ENCODE measurements at regions not wholly inside any gene's neighbourhood (a gene's known extent, or its start where the extent isn't known, plus 50 kb on each side); places are given as distances from the start of the nearest gene placed in this dataset.

- Histone ChIP-seq H3K9me2 (ENCODE audit: insufficient read depth) (no peaks in the 10 kb centered on the region), H3K4me2 (ENCODE audit: low read length) (no peak overlapping the region), H3K79me2 (ENCODE audit: insufficient read depth, low read length) (no peaks in the 10 kb centered on the region), H3K9me3 (ENCODE audit: control insufficient read depth in 1 of 2, insufficient read depth in 1 of 2, low read depth in 1 of 2, low read length in 2 of 2) (no peaks in the 10 kb centered on the region), H3K27me3 (ENCODE audit: insufficient read depth, low read length) (peaks cover 5% of the 10 kb centered on the region; the same call in 1 of the 2 replicates), H3K9ac (ENCODE audit: low read length) (no peak overlapping the region), H3K36me3 (ENCODE audit: control insufficient read depth in 1 of 2, insufficient read depth in 2 of 2, low read length in 2 of 2) (no peaks in the 10 kb centered on the region), H2AFZ (ENCODE audit: low read depth, low read length, poor library complexity, severe bottlenecking) (no peak overlapping the region), H4K20me1 (ENCODE audit: insufficient read depth) (no peaks in the 10 kb centered on the region; the same call in 1 of the 2 replicates), H3K4me1 (ENCODE audit: control insufficient read depth in 1 of 2, insufficient read depth in 2 of 2, low read length in 2 of 2) (no peaks in the 10 kb centered on the region), H3K4me3 (replicated peaks in 1 of 2; ENCODE audit: low read depth in 1 of 2, low read length in 2 of 2) (no peak overlapping the region), H3K27ac (ENCODE audit: low read depth, low read length) (no peak overlapping the region)
- DNase-seq (ENCODE audit: low read depth, low spot score) (no peak), ATAC-seq (no peak)
- intact Hi-C loops (cut with micrococcal nuclease) = no loop called here
- ChIA-PET CTCF (no interaction called here), RAD21 (ENCODE audit: low non-redundant PET in 1 of 2, low total read pairs in 2 of 2, uncharacterized antibody in 2 of 2, unreplicated experiment in 2 of 2) (no interaction called here), POLR2A (no interaction called here)
- no TSS peak for BruUV-seq (replicated peaks)
- TF ChIP-seq ATF3 (IDR thresholded peaks at IDR 0.05) = no peak
- TF ChIP-seq POLR2A (IDR thresholded peaks at IDR 0.05; ENCODE audit: borderline replicate concordance, extremely low read depth, insufficient read depth, insufficient read length) = no peak
- TF ChIP-seq YY1 (IDR thresholded peaks at IDR 0.05; ENCODE audit: extremely low read depth, insufficient replicate concordance, low read depth, low read length) = no peak
- TF ChIP-seq CTCF (IDR thresholded peaks at IDR 0.05 in 2 of 3, conservative IDR thresholded peaks at IDR 0.05 in 1 of 3; ENCODE audit: borderline replicate concordance in 1 of 3, insufficient read depth in 1 of 3, low read depth in 2 of 3, low read length in 2 of 3) = no peak
- no peak for TF ChIP-seq MAX (IDR thresholded peaks at IDR 0.05)
- TF ChIP-seq ZNF274 (IDR thresholded peaks at IDR 0.05; ENCODE audit: low read depth, low read length) = no peak
- TF ChIP-seq EZH2phosphoT487 (IDR thresholded peaks at IDR 0.05; ENCODE audit: borderline replicate concordance) = no peak
- no peak for TF ChIP-seq TCF7L2 (IDR thresholded peaks at IDR 0.05; ENCODE audit: borderline replicate concordance, extremely low read depth, insufficient read depth, insufficient read length)
- TF ChIP-seq SIN3A (IDR thresholded peaks at IDR 0.05; ENCODE audit: low read depth) = no peak
- no peak for TF ChIP-seq CBX3 (IDR thresholded peaks at IDR 0.05; ENCODE audit: low read depth)
- no peak for TF ChIP-seq EZH2 (IDR thresholded peaks at IDR 0.05)
- no peak for TF ChIP-seq EGR1 (IDR thresholded peaks at IDR 0.05; ENCODE audit: low read depth)
- no peak for TF ChIP-seq JUND (IDR thresholded peaks at IDR 0.05)
- no peak for TF ChIP-seq ELF1 (IDR thresholded peaks at IDR 0.05; ENCODE audit: borderline replicate concordance, low read depth)
Measured at GRCh38 chr5:99177796-99178195, 249.0 kb upstream of the CHD1 start.
